AG04450 (cell line): ENCODE measurements at regions not wholly inside any gene's neighbourhood (a gene's known extent, or its start where the extent isn't known, plus 50 kb on each side); places are given as distances from the start of the nearest gene placed in this dataset.

ENCODE experiments used
- CTCF ChIA-PET: fragments of 300-600, 350-600 bp; formaldehyde crosslinking; extraction: SDS; loops from one replicate; lab custom pipeline; 2022; ENCODE audit warnings: antibody characterized with exemption, inconsistent platforms; lab: Charles Lee
- POLR2A ChIA-PET: fragments of 350-600 bp; formaldehyde crosslinking; extraction: SDS; loops from one replicate; lab custom pipeline; 2021; ENCODE audit warnings: antibody characterized with exemption, inconsistent platforms; lab: Yijun Ruan, JAX
- DNase-seq: peaks from one replicate; pipeline ENCODE4 v3.0.0-alpha.2; 2011; ENCODE audit warnings: low read depth, low spot score
- H3K27ac ChIP-seq: one replicate; pipeline ENCODE4 v1.5.1; 2012; ENCODE audit warnings: low read depth, low read length, control low read depth
- H3K27me3 ChIP-seq: one replicate; pipeline ENCODE4 v1.6.0; 2012; ENCODE audit warnings: low read length; ENCODE audit not compliant: control insufficient read depth, insufficient read depth
- H3K4me3 ChIP-seq: 2 replicates; pipeline ENCODE4 v1.5.1; 2011; ENCODE audit warnings: mild to moderate bottlenecking, low read depth, low read length, control low read depth
- H3K9me3 ChIP-seq: 2 replicates; pipeline ENCODE4 v1.5.1; 2012; ENCODE audit warnings: low read length; ENCODE audit not compliant: control insufficient read depth, insufficient read depth
- TF ChIP-seq, protein P1 (sequence below): IDR thresholded peaks from 2 replicates; pipeline ENCODE4 v1.5.1; 2011; ENCODE audit warnings: low read depth, low read length, control low read depth, inconsistent platforms

DNA sequence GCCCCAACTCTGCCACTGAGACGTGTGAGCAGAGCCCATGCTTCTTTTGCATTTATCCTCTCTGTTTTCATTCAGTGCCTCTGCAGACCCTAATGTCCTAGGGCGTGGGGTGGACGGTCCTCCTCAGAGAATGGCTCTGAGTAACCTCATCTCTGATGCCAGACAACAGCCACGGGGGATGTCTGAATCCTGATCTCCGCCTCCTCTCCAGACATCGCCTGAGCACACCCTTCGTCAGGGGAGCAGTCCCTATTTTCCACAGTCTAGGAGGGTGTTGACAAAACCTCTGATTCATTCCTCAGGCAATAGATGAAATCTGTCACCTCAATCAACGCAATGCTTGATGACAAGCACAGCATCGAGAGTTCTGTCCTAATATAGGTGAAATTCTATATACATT, 109.2 kb upstream of the DYRK2 start:
- Histone ChIP-seq H3K27ac (no peak overlapping the region), H3K4me3 (no peak overlapping the region), H3K9me3 (no peaks in the 10 kb centered on the region), H3K27me3 (no peaks in the 10 kb centered on the region)
- ChIA-PET POLR2A (no interaction called here), CTCF (no interaction called here)
- TF ChIP-seq, protein P1, sequence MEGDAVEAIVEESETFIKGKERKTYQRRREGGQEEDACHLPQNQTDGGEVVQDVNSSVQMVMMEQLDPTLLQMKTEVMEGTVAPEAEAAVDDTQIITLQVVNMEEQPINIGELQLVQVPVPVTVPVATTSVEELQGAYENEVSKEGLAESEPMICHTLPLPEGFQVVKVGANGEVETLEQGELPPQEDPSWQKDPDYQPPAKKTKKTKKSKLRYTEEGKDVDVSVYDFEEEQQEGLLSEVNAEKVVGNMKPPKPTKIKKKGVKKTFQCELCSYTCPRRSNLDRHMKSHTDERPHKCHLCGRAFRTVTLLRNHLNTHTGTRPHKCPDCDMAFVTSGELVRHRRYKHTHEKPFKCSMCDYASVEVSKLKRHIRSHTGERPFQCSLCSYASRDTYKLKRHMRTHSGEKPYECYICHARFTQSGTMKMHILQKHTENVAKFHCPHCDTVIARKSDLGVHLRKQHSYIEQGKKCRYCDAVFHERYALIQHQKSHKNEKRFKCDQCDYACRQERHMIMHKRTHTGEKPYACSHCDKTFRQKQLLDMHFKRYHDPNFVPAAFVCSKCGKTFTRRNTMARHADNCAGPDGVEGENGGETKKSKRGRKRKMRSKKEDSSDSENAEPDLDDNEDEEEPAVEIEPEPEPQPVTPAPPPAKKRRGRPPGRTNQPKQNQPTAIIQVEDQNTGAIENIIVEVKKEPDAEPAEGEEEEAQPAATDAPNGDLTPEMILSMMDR: no peak
- DNase-seq: no peak

DNA sequence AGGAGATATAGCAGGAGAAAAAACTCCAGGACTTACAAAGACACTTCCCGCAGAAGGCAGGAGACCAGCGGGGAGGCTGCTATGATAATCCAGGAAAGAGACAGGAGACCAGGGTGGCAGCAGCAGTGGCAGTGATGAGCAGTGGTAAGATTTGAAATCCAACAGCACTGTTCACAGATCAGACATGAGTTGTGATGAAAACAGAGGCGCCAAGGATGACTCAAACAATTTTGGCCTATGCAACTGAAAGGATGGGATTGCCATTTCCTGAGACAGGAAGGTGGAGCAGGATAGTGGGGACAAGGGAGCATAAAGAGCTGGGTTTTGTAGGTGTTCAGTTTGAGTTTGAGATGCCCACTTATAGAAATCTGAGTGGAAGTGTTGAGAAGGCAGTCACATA, 108.6 kb upstream of the DYRK2 start:
- Histone ChIP-seq H3K27ac (no peak overlapping the region), H3K4me3 (no peak overlapping the region), H3K27me3 (peaks cover under 1% of the 10 kb centered on the region), H3K9me3 (no peaks in the 10 kb centered on the region)
- ChIA-PET POLR2A (no interaction called here), CTCF (no interaction called here)
- TF ChIP-seq, protein P1: no peak
- DNase-seq: no peak

DNA sequence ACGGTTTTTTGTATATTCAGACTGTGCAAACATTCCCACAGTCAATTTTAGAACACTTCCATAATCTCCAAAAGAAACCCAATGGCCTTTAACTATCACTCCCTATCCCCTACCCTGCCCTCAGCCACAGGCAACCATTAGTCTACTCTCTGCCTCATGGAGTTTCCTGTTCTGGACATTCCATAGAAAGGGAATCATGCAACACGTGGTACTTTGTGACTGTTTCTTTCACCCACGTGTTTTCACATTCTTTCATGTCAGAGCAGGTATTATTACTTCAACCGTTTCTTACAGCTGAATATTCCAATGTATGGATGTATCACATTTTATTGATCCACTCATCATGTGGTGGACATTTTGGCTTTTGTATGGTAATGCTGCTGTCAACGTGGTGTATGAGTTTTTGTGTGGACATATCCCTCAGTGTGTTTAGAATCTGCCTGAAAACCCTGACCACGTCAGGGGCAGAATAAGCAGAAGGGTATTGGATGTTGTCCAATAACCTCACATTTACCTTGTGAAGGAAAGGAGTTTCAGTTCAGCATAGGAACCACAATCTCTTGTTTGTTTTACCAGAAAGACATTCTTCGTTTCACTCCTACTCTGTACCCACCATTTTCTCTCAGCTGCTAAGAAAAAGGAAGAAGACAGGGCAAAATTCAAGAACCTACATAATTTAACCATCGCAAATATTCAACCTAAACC, 107.5 kb upstream of the DYRK2 start:
- ChIA-PET CTCF (no interaction called here), POLR2A (no interaction called here)
- TF ChIP-seq, protein P1: no peak
- H3K27ac ChIP-seq: no peak overlapping the region
- H3K9me3 ChIP-seq: no peaks in the 10 kb centered on the region
- no peak for DNase-seq
- peaks cover 3% of the 10 kb centered on the region for H3K27me3 ChIP-seq
- no peak overlapping the region for H3K4me3 ChIP-seq

DNA sequence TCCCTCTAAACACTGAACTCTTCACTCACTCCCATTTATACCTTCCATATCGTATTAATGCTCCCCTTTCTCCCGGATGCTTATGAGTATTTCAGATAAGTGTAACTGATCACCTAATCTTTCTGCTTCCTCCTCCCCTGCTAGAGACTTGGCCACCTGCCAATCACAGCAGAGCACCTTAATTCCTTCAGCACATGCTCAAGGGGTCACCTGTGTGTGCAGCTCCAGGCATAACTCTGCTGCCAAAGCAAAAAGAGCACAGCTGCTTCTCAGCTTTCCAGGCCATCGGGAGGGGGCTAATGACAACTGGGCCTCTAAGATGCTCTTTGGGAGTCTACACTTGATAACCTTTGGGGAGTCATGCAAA, 106.9 kb upstream of the DYRK2 start:
- POLR2A ChIA-PET: no interaction called here
- no peak overlapping the region for H3K4me3 ChIP-seq

More for the DNA sequence above, 106.9 kb upstream of the DYRK2 start:
- no peak overlapping the region for H3K27ac ChIP-seq
- TF ChIP-seq, protein P1: no peak
- no peak for DNase-seq
- CTCF ChIA-PET: no interaction called here
- H3K27me3 ChIP-seq: peaks cover 3% of the 10 kb centered on the region
- H3K9me3 ChIP-seq: no peaks in the 10 kb centered on the region
